Fibroblast of pulmonary artery (primary cell): ENCODE measurements at regions not wholly inside any gene's neighbourhood (a gene's known extent, or its start where the extent isn't known, plus 50 kb on each side); places are given as distances from the start of the nearest gene placed in this dataset.
"Not testable (repeated sequence)": the region's sequence is repeated elsewhere in the genome, so short reads cannot be mapped to it uniquely, and the experiment has no call there.

Experiments
- DNase-seq: peaks from one replicate; pipeline ENCODE4 v3.0.0-alpha.2; 2010; ENCODE audit warnings: low read depth
- H3K4me3 ChIP-seq: replicated peaks from 2 replicates; pipeline ENCODE4 v1.5.1; 2011; ENCODE audit warnings: low read depth, mild to moderate bottlenecking, control low read depth, low read length, moderate library complexity
- TF ChIP-seq, protein P1 (sequence below): IDR thresholded peaks from 2 replicates; pipeline ENCODE4 v1.5.1; 2011; ENCODE audit warnings: mild to moderate bottlenecking, control low read depth, low read length, inconsistent platforms; ENCODE audit errors: missing control alignments

DNA sequence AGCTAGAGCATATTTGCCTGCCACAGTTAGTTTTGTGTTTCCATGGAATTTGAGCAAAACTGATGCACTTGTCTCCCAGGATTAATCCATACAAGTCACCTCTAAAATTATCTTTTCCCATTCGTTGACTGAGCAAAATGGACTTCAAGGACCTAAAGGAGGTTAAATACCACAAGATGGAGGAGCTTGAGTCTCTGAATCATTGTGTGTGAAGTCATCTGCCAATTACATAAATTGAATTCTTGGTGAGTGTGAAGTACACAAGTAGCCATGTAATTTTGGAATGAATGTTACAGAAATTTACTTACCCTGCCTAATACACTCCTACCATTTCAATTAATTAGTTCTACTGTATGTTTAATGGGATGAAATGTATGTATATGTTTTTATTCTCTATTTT, 501.7 kb upstream of the POT1 start:
- DNase-seq = no peak
- no peak overlapping the region for H3K4me3 ChIP-seq
- TF ChIP-seq, protein P1, sequence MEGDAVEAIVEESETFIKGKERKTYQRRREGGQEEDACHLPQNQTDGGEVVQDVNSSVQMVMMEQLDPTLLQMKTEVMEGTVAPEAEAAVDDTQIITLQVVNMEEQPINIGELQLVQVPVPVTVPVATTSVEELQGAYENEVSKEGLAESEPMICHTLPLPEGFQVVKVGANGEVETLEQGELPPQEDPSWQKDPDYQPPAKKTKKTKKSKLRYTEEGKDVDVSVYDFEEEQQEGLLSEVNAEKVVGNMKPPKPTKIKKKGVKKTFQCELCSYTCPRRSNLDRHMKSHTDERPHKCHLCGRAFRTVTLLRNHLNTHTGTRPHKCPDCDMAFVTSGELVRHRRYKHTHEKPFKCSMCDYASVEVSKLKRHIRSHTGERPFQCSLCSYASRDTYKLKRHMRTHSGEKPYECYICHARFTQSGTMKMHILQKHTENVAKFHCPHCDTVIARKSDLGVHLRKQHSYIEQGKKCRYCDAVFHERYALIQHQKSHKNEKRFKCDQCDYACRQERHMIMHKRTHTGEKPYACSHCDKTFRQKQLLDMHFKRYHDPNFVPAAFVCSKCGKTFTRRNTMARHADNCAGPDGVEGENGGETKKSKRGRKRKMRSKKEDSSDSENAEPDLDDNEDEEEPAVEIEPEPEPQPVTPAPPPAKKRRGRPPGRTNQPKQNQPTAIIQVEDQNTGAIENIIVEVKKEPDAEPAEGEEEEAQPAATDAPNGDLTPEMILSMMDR = no peak

DNA sequence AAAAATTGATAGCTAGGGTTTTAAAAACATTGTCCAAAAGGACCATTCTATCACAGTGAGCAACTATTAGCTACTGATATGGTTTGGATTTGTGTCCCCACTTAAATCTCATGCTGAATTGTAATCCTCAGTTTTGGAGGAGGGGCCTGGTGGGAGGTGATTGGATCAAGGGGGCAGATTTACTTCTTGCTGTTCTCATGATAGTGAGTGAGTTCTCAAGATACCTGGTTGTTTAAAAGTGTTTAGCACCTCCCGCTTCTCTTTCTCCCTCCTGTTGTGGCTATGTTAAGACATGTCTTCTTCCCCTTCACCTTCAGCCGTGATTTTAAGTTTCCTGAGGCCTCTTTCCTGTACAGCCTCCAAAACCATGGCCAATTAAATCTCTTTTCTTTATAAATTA, 500.4 kb upstream of the POT1 start:
- TF ChIP-seq, protein P1 = no peak
- DNase-seq = no peak
- no peak overlapping the region for H3K4me3 ChIP-seq

DNA sequence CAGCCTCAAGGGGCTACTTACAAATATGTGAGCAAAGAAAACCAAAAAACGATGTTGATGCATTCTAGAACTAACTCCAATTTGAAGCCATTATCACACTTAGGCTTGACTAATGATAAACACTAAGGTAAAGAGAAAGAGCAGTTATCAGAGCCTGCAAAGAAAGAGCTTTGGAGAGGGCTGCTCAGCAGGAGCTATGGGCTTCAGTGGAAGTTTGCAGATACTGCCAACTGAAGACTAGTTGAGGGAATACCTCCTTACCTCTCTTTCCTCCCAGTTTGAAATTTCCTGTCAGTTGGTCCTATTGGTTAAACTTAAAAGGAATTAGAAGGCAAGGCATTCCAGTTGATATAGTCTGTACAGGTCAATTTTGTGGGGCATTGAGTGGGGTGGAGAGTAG, 498.1 kb upstream of the POT1 start:
- TF ChIP-seq, protein P1 = no peak
- DNase-seq = no peak
- no peak overlapping the region for H3K4me3 ChIP-seq

DNA sequence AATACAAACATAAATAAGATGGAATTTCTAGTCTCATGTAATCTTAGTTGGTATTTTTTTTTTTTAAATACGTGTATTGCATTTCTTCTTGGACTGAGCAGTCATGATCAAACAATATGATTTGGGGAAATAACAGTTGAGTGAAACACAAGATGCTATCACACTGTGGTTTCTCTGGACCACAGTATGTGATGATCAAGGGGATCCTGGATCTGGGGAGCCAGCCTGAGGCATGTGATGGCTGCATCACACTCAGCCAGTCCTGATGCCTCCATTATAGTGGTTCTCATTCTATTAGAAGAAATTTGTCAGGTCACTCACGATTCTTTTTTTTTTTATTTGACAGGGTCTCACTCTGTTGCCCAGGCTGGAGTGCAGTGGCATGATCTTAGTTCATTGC, 495.9 kb upstream of the POT1 start:
- H3K4me3 ChIP-seq = no peak overlapping the region
- TF ChIP-seq, protein P1 = no peak
- DNase-seq = no peak

DNA sequence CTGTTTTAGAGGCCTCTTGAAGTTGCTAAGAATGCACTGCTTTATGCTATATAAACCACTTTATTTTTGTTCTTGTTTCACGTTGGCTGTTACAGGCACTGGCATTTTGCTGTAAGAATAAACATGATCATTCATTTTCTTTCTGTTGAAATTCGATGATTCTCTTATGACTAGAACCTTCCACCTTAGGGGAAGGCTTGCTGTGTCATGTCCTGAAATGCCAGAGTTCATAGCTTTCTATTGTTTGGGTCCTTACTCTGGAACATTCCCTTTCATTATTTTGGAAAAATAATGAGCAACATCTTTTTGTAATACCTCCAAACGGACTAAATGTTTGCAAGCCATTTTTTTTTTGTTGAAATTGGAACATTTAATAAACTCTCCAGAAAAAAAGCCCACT, 495.1 kb upstream of the POT1 start:
- no peak overlapping the region for H3K4me3 ChIP-seq
- TF ChIP-seq, protein P1 = no peak
- no peak for DNase-seq

DNA sequence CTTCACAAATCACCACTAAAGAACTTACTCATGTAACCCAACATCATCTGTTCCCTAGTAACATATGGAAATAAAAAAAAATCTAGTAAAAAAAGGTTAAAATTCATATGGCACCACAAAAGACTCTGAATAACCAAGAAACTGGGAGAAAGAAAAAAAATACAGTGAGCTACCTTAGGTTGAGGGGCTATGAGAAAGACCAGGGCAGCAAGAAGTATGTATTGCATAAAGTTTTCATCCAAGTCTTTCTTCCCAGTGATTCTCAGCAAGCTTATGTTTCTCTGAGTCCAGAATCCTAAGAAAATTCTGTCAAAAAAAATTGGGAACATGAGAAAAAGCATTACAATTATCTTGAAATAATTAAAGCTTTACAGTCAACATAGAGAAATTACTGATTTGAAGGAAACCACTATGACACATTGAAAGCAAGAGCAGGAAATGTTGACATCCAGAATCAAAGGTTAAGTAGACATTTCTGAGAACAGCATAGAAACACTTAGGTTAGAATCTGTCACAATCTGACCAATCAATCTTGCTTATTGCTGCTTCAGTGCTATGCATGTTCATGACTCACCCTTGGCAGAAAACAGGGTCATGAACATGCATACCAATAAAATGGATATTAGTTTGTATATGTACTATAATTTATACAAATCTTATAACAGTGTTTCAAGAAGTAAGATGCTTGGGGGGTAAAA, 494.0 kb upstream of the POT1 start:
- DNase-seq = peak; percentile 30
- no peak overlapping the region for H3K4me3 ChIP-seq
- TF ChIP-seq, protein P1 = no peak

DNA sequence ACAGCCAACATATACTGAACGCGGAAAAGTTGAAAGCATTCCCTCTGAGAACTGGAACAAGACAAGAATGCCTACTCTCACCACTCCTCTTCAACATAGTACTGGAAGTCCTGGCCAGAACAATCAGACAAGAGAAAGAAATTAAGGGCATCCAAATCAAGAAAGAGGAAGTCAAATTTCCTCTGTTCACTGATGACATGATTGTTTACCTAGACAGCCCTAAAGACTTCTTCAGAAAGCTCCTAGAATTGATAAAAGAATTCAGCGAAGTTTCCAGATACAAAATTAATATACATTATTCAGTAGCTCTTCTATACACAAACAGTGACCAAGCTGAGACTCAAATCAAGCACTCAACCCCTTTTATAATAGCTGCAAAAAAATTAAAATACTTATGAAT, 491.8 kb upstream of the POT1 start:
- not testable (repeated sequence) for DNase-seq, H3K4me3 ChIP-seq
